ENCODE measurements at regions not wholly inside any gene's neighbourhood (a gene's known extent, or its start where the extent isn't known, plus 50 kb on each side); places are given as distances from the start of the nearest gene placed in this dataset.
"Not testable (repeated sequence)": the region's sequence is repeated elsewhere in the genome, so short reads cannot be mapped to it uniquely, and the experiment has no call there.

- ATAC-seq, result no peak
These were observed 115.0 kb downstream of the DACT1 start for GRCh38 chr14:58752771-58753201.

GRCh38 chr14:58755031-58755925, 117.5 kb downstream of the DACT1 start:
- no peak for ATAC-seq

- ATAC-seq, result no peak
These were observed 122.4 kb downstream of the DACT1 start for GRCh38 chr14:58760121-58760520.

- ATAC-seq, result no peak
These were observed 124.9 kb downstream of the DACT1 start for GRCh38 chr14:58762629-58763028.

- no peak for ATAC-seq
These were observed 125.4 kb downstream of the DACT1 start for GRCh38 chr14:58763210-58763609.

- no peak for ATAC-seq
These were observed 127.7 kb downstream of the DACT1 start for GRCh38 chr14:58765418-58765831.

GRCh38 chr14:58765843-58766242, 128.1 kb downstream of the DACT1 start:
- no peak for ATAC-seq

- ATAC-seq, result no peak
These were observed 131.4 kb downstream of the DACT1 start for GRCh38 chr14:58769011-58769643.

GRCh38 chr14:58769771-58770170, 132.0 kb downstream of the DACT1 start:
- no peak for ATAC-seq

- no peak for ATAC-seq
These were observed 132.8 kb downstream of the DACT1 start for GRCh38 chr14:58770491-58770982.

GRCh38 chr14:58771016-58771415, 133.3 kb downstream of the DACT1 start:
- ATAC-seq, result no peak

- no peak for ATAC-seq
These were observed 134.4 kb downstream of the DACT1 start for GRCh38 chr14:58772116-58772515.

GRCh38 chr14:58772794-58773620, 135.2 kb downstream of the DACT1 start:
- no peak for ATAC-seq

GRCh38 chr14:58774531-58774930, 136.8 kb downstream of the DACT1 start:
- ATAC-seq, result no peak

- not testable (repeated sequence) for ATAC-seq
These were observed 137.4 kb downstream of the DACT1 start for GRCh38 chr14:58775130-58775529.

GRCh38 chr14:58776516-58776915, 138.8 kb downstream of the DACT1 start:
- no peak for ATAC-seq

GRCh38 chr14:58777541-58777979, 139.8 kb downstream of the DACT1 start:
- ATAC-seq, result no peak

GRCh38 chr14:58778202-58778601, 140.4 kb downstream of the DACT1 start:
- ATAC-seq, result no peak

- no peak for ATAC-seq
These were observed 141.6 kb downstream of the DACT1 start for GRCh38 chr14:58779376-58779775.

- ATAC-seq, result no peak
These were observed 142.4 kb downstream of the DACT1 start for GRCh38 chr14:58780185-58780584.

- no peak for ATAC-seq
These were observed 142.8 kb downstream of the DACT1 start for GRCh38 chr14:58780605-58781004.

- ATAC-seq, result no peak
These were observed 144.2 kb downstream of the DACT1 start for GRCh38 chr14:58782011-58782410.
